ENCODE measurements at regions not wholly inside any gene's neighbourhood (a gene's known extent, or its start where the extent isn't known, plus 50 kb on each side); places are given as distances from the start of the nearest gene placed in this dataset.

DNA sequence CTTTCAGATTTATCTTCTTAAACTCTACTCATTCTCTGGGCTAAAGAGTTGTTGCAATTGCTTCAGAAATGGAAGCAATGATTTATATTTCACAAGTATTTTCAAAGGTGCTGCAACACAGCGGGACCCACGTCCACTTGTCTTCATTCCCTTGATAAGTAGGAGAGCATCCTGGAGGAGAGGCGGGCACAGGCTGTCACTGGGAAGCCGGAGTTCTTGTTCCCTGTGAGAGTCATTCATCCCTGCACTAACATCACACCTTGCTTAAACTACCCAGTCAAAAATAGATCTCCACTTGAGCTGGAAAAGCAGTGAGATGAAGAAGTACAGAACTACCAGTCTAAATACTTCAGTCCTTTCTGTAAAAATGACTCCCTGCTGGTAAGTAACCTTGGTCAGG lies 160.5 kb upstream of the RASSF8 start:
- TF ChIP-seq, protein P1, sequence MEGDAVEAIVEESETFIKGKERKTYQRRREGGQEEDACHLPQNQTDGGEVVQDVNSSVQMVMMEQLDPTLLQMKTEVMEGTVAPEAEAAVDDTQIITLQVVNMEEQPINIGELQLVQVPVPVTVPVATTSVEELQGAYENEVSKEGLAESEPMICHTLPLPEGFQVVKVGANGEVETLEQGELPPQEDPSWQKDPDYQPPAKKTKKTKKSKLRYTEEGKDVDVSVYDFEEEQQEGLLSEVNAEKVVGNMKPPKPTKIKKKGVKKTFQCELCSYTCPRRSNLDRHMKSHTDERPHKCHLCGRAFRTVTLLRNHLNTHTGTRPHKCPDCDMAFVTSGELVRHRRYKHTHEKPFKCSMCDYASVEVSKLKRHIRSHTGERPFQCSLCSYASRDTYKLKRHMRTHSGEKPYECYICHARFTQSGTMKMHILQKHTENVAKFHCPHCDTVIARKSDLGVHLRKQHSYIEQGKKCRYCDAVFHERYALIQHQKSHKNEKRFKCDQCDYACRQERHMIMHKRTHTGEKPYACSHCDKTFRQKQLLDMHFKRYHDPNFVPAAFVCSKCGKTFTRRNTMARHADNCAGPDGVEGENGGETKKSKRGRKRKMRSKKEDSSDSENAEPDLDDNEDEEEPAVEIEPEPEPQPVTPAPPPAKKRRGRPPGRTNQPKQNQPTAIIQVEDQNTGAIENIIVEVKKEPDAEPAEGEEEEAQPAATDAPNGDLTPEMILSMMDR (IDR thresholded peaks at IDR 0.05): no peak
- TF ChIP-seq POLR2A (IDR thresholded peaks at IDR 0.05) (no peak), POLR2AphosphoS5 (IDR thresholded peaks at IDR 0.05; ENCODE audit: insufficient read depth in 1 of 2, low read depth in 1 of 2) (no peak)
